Adipocyte (in vitro differentiated cells): ENCODE measurements at regions not wholly inside any gene's neighbourhood (a gene's known extent, or its start where the extent isn't known, plus 50 kb on each side); places are given as distances from the start of the nearest gene placed in this dataset.
"Not testable (repeated sequence)": the region's sequence is repeated elsewhere in the genome, so short reads cannot be mapped to it uniquely, and the experiment has no call there.

Source experiments
- DNase-seq: peaks from one replicate; pipeline ENCODE4 v3.0.0-alpha.2; 2015; ENCODE audit warnings: low read depth
- H3K27me3 ChIP-seq: replicated peaks from 2 replicates; pipeline ENCODE4 v1.7.0; 2013; ENCODE audit warnings: mild to moderate bottlenecking, low read length, moderate library complexity; ENCODE audit not compliant: control insufficient read depth, insufficient read depth
- H3K36me3 ChIP-seq: 2 replicates; pipeline ENCODE4 v1.7.0; 2013; ENCODE audit warnings: low read length, mild to moderate bottlenecking, moderate library complexity; ENCODE audit not compliant: control insufficient read depth, insufficient read depth, severe bottlenecking
- H3K4me1 ChIP-seq: 2 replicates; pipeline ENCODE4 v1.7.0; 2013; ENCODE audit warnings: mild to moderate bottlenecking, low read length, moderate library complexity; ENCODE audit not compliant: control insufficient read depth, insufficient read depth
- H3K4me3 ChIP-seq: 2 replicates; pipeline ENCODE4 v1.7.0; 2013; ENCODE audit warnings: mild to moderate bottlenecking, low read length, moderate library complexity
- H3K9ac ChIP-seq: 2 replicates; pipeline ENCODE4 v1.7.0; 2013; ENCODE audit warnings: mild to moderate bottlenecking, low read length, moderate library complexity
- H3K9me3 ChIP-seq: 2 replicates; pipeline ENCODE4 v1.7.0; 2013; ENCODE audit warnings: mild to moderate bottlenecking, low read length, moderate library complexity; ENCODE audit not compliant: control insufficient read depth

DNA sequence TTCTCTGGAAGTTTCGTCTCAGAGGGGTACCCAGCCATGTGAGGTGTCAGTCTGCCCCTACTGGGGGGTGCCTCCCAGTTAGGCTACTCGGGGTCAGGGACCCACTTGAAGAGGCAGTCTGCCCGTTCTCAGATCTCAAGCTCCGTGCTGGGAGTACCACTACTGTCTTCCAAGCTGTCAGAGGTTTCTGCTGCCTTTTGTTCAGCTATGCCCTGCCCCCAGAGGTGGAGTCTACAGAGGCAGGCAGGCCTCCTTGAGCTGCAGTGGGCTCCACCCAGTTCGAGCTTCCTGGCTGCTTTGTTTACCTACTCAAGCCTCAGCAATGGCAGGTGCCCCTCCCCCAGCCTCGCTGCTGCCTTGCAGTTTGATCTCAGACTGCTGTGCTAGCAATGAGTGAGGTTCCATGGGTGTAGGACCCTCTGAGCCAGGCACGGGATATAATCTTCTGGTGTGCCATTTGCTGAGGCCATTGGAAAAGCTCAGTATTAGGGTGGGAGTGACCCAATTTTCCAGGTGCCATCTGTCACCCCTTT is 71.0 kb upstream of the SH3GLB1 start:
- not testable (repeated sequence) for DNase-seq, H3K4me3 ChIP-seq, H3K9ac ChIP-seq

GRCh38 chr1:86633921-86634320 is 70.5 kb upstream of the SH3GLB1 start:
- H3K27me3 ChIP-seq: no peaks in the 10 kb centered on the region
- no peak overlapping the region for H3K9ac ChIP-seq
- no peak for DNase-seq
- no peaks in the 10 kb centered on the region for H3K4me1 ChIP-seq
- H3K9me3 ChIP-seq: peaks cover 3% of the 10 kb centered on the region
- H3K36me3 ChIP-seq: no peaks in the 10 kb centered on the region
- no peak overlapping the region for H3K4me3 ChIP-seq

More for the DNA sequence above, 71.0 kb upstream of the SH3GLB1 start:
- not testable (repeated sequence) for H3K9me3 ChIP-seq, H3K27me3 ChIP-seq, H3K4me1 ChIP-seq, H3K36me3 ChIP-seq

GRCh38 chr1:86636898-86637297 is 67.5 kb upstream of the SH3GLB1 start:
- Histone ChIP-seq H3K9ac (no peak overlapping the region), H3K4me1 (peaks cover 8% of the 10 kb centered on the region), H3K9me3 (no peaks in the 10 kb centered on the region), H3K27me3 (no peaks in the 10 kb centered on the region), H3K36me3 (no peaks in the 10 kb centered on the region), H3K4me3 (no peak overlapping the region)
- DNase-seq: no peak

DNA sequence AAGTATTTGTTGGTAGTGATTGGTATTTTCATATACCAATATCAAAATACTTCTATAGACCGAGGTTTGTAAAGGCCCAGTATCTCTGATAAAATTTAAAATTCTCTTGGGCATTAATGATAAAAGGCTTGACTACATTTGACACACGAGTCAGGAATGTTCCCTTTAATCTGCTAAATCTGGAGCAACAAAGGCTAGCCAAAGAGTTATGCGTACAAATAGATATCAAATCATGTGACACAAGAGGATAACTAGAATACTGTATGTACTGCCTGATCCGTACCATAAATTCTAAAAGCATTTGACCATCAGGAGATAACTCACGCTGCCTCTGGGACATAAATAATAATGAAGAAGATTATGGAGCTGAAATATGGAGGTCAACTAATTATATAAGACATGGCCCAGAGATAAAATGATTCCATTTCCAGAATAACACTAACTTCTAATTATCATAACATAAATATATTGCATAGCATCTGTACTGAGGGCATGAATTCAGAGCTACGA is 64.2 kb upstream of the SH3GLB1 start:
- Histone ChIP-seq H3K4me1 (peaks cover 8% of the 10 kb centered on the region), H3K4me3 (no peak overlapping the region), H3K36me3 (no peaks in the 10 kb centered on the region), H3K9ac (no peak overlapping the region), H3K27me3 (no peaks in the 10 kb centered on the region), H3K9me3 (no peaks in the 10 kb centered on the region)
- no peak for DNase-seq

GRCh38 chr1:86641318-86641717 is 63.1 kb upstream of the SH3GLB1 start:
- Histone ChIP-seq H3K4me3 (no peak overlapping the region), H3K27me3 (no peaks in the 10 kb centered on the region), H3K9me3 (no peaks in the 10 kb centered on the region), H3K36me3 (no peaks in the 10 kb centered on the region), H3K9ac (no peak overlapping the region), H3K4me1 (peaks cover 8% of the 10 kb centered on the region)
- DNase-seq: no peak

- H3K9me3 ChIP-seq, H3K27me3 ChIP-seq, DNase-seq, H3K36me3 ChIP-seq, H3K9ac ChIP-seq, H3K4me3 ChIP-seq: not testable (repeated sequence)
- peaks cover 16% of the 10 kb centered on the region for H3K4me1 ChIP-seq
Observed at GRCh38 chr1:86644655-86645054, 59.7 kb upstream of the SH3GLB1 start.

DNA sequence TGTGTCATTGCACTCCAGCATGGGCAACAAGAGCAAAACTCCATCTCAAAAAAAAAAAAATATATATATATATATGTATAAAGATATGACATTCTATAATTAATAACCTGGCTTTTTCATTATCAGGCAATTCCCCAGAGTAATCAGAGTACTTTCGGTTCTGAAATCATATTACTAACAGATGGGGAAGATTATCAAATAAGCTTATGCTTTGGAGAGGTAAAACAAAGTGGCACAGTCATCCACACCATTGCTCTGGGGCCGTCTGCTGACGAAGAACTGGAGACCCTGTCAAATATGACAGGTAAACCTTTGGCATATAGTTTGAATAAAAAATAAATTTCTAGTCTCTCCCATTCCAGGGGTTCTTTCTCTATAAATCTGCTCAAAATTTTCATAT is 58.5 kb upstream of the SH3GLB1 start:
- H3K9ac ChIP-seq: no peak overlapping the region
- H3K4me1 ChIP-seq: peaks cover 13% of the 10 kb centered on the region
- H3K4me3 ChIP-seq: no peak overlapping the region
- H3K9me3 ChIP-seq: no peaks in the 10 kb centered on the region
- no peaks in the 10 kb centered on the region for H3K27me3 ChIP-seq
- DNase-seq: no peak
- no peaks in the 10 kb centered on the region for H3K36me3 ChIP-seq

DNA sequence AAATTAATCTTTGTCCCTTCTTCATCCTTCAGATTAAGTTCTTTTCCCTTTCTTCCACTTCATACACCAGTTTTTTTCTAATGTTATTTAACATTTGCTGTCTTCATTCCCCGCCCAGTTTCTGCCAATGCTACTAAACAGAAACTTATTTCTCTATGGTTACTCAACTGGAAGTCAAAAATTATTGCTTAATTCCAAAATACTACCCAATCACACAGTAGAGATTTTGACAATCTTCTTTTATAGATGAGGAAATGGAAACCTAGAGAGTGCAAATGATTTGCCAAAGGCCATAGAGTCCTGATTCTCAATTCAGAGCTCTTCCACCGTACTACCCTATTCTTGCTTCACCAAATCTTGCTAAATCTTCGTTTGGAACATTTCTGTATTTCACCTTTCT is 58.1 kb upstream of the SH3GLB1 start:
- Histone ChIP-seq H3K27me3 (no peaks in the 10 kb centered on the region), H3K9ac (no peak overlapping the region), H3K9me3 (no peaks in the 10 kb centered on the region), H3K36me3 (no peaks in the 10 kb centered on the region), H3K4me1 (peaks cover 10% of the 10 kb centered on the region), H3K4me3 (no peak overlapping the region)
- DNase-seq: no peak

- H3K27me3 ChIP-seq: no peaks in the 10 kb centered on the region
- peaks cover 7% of the 10 kb centered on the region for H3K4me1 ChIP-seq
- no peak overlapping the region for H3K4me3 ChIP-seq
- H3K36me3 ChIP-seq: no peaks in the 10 kb centered on the region
- no peaks in the 10 kb centered on the region for H3K9me3 ChIP-seq
- DNase-seq: peak; percentile 56
- H3K9ac ChIP-seq: no peak overlapping the region
Observed at GRCh38 chr1:86648255-86648654, 56.1 kb upstream of the SH3GLB1 start.

DNA sequence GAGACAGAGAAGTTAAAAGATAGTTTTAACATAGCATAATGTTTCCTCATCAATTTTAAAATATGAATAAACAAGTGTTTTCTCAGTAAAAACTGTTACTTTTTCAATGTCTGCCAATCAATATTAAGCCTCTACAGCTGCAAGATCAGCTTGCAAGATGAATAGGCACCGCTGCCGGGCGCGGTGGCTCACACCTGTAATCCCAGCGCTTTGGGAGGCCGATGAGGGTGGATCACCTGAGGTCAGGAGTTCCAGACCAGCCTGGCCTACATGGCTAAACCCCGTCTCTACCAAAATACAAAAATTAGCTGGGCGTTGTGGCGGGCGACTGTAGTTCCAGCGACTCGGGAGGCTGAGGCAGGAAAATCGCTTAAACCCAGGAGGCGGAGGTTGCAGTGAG is 54.8 kb upstream of the SH3GLB1 start:
- no peak for DNase-seq
- Histone ChIP-seq H3K4me3 (no peak overlapping the region), H3K27me3 (no peaks in the 10 kb centered on the region), H3K36me3 (no peaks in the 10 kb centered on the region), H3K9me3 (no peaks in the 10 kb centered on the region), H3K4me1 (peaks cover 7% of the 10 kb centered on the region), H3K9ac (no peak overlapping the region)

- Histone ChIP-seq H3K4me3 (no peak overlapping the region), H3K9me3 (no peaks in the 10 kb centered on the region), H3K27me3 (no peaks in the 10 kb centered on the region), H3K36me3 (no peaks in the 10 kb centered on the region), H3K4me1 (peaks cover 7% of the 10 kb centered on the region), H3K9ac (no peak overlapping the region)
- DNase-seq: no peak
Observed at GRCh38 chr1:86650065-86650464, 54.3 kb upstream of the SH3GLB1 start.
